GM19455 (cell line): ENCODE measurements at regions not wholly inside any gene's neighbourhood (a gene's known extent, or its start where the extent isn't known, plus 50 kb on each side); places are given as distances from the start of the nearest gene placed in this dataset.
"Not testable (repeated sequence)": the region's sequence is repeated elsewhere in the genome, so short reads cannot be mapped to it uniquely, and the experiment has no call there.

Experiments used
- ATAC-seq: cut with Tn5 transposase; IDR thresholded peaks from one replicate; pipeline ENCODE4 v1.9.1; 2021; ENCODE audit not compliant: unreplicated experiment

- no peak for ATAC-seq
Measured at GRCh38 chr3:182323126-182323700, 470.1 kb upstream of the ATP11B start.

- ATAC-seq: no peak
Measured at GRCh38 chr3:182323898-182324297, 469.4 kb upstream of the ATP11B start.

- peak; percentile 84 for ATAC-seq
Measured at GRCh38 chr3:182325213-182325950, 467.9 kb upstream of the ATP11B start.

DNA sequence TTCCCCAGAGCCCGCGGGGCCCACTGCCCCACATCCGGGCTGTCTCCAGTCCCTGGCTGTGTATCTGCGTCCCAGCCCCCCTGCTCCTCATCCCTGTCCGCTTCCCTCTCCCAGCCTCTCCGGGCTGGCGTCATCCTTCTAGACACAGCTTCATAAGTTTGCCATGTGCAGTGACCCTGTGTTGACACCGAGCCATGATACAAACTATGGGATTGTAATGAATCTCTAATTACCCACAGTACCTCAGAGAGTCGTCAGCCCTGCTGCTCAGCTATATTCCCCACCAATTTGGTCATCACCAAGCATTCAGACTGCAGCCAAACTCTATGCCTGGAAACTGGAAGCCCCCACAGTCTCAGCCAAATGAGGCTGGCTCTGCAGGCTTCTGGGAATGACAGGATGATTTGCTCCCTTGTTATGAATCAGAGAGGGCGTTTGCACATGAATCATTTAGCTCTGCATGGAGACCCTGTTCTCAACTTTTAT lies 466.1 kb upstream of the ATP11B start:
- ATAC-seq: no peak

DNA sequence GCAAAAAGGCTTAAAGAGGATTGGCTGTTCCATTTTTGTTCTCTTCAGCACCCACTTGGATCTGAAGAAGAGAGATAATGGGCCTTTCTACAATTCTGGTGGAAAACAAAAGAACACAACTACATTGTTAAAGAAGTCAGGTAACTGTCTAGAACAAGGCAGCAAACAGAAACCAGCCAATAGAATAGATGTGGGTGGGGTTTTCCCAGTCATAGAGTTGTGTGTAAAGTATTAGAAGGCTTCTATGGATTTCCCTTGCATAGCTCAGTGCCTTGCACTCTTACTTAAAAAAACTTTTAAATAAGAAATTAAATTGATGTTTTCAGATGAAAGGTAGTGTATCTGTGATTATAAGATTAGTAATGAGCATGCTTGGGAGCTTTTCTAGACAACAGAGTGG lies 462.7 kb upstream of the ATP11B start:
- no peak for ATAC-seq

DNA sequence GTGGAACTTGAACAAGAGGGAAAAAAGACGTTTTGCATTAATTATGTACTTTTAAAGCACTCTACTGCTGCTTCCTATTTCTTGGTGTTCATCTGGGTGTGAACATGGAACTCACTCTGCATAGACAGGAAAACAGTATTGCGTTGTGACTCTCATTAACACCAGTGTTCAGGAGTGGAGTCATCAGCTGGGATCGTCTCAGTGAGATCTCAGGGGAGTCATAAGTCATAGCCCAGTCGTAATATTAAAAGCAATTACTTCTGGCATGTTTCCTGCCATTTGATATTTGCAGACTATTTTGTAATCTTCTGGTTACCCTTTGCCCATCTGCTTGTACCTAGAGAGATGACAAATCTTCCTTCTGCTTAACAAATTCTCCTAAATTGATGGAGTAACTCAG lies 462.0 kb upstream of the ATP11B start:
- no peak for ATAC-seq

- ATAC-seq: no peak
Measured at GRCh38 chr3:182342252-182342651, 451.1 kb upstream of the ATP11B start.

DNA sequence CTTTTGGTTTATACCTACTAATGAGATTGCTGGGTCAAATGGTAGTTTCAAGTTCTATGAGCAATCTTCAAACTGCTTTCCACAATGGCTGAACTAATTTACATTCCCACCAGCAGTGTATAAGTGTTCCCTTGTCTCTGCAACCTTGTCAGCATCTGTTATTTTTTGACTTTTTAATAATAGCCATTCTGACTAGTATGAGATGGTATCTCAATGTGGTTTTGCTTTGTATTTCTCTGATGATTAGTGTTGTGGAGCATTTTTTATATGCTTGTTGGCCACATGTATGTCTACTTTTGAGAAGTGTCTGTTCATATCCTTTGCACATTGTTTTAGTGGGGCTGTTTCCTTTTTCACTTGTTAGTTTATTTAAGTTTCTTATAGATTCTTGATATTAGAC lies 449.3 kb upstream of the ATP11B start:
- ATAC-seq: not testable (repeated sequence)

DNA sequence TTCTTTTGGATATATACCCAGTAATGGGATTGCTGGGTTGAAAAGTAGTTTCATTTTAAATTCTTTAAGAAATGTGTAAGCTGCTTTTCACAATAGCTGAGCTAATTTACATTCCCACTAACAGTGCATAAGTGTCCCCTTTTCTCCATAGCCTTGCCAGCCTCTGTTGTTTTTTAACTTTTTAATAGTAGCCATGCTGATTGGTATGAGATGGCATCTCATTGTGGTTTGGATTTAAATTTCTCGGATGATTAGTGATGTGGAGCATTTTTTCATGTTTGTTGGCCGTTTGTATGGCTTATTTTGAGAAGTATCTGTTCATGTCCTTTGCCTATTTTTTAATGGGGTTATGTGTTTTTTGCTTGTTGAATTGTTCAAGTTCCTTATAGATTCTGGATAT lies 444.3 kb upstream of the ATP11B start:
- ATAC-seq: no peak

GRCh38 chr3:182349951-182350517 lies 443.3 kb upstream of the ATP11B start:
- no peak for ATAC-seq

DNA sequence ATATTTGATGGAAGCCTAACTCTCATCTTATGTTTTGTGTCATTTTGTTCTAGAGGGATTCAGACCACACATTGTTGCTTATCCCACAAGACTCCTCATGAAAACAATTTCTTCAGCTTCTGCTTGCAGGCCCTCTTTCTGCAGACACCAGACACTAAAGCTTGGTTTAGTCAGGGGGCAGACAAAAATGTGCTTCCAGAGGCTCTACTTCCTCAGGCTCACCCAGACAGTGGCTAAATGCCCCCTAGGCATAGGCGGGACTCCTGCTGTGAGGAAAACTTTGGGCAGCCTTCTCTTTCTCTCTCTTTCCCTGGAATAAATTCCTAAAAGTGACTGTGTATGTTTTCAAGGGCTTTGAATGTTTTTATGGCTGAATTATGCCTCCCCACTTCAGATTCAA lies 435.4 kb upstream of the ATP11B start:
- ATAC-seq: no peak

DNA sequence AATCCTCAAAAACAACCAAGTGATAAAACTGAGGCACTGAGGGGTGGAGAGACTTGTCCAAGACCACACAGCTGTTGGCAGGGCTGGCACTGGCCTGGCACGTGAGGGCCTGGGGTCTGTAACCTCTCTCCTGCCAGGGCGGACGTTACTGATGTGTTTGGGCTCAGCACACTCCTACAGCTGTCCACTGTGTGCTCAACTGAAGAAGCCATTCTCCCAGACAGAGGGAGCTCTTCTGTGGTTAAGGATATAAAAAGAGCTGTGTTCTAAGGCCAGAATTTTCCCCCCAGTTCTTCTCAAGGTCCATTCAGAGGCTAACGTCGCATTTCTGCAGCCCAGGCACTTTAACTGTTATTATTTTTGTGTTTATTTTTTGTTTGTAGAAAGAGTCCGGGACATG lies 429.0 kb upstream of the ATP11B start:
- no peak for ATAC-seq

GRCh38 chr3:182364723-182365650 lies 428.3 kb upstream of the ATP11B start:
- ATAC-seq: no peak

DNA sequence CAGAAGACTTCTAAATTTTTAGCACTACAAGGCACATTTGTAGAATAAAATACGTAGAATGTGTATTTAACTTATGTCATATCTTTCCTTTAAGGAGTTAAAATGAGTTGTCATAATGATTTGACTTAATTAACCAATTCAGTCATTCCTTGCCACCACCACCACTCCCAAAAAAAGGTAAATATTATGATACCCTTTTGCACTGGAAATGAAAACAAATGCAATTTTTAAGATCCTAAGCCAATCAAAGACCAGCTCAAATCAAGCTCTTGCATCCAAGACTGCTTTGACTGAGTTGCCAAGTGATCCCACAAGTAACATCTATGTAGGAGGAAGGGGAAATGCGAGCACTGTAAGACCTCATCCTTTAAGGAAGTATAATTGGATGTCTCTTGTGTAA lies 426.6 kb upstream of the ATP11B start:
- no peak for ATAC-seq

- no peak for ATAC-seq
Measured at GRCh38 chr3:182369861-182370260, 423.4 kb upstream of the ATP11B start.

DNA sequence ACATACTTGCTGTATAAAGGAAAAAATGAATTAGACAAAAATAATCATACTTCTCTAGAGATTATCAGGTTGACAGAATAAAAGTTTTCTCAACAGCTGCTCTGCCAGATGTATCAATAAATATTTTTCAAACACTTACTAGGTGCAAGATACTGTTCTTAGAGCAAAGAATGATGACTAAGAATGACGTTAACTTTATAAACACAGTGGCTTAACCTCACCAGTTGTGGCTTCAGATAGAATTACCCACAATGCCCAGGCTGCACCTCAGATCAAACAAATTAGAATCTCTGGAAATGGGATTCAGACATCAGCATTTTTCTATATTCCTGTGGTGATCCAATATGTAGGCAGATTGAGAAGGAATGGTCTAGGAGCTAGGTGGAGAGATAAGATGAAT lies 422.4 kb upstream of the ATP11B start:
- no peak for ATAC-seq

DNA sequence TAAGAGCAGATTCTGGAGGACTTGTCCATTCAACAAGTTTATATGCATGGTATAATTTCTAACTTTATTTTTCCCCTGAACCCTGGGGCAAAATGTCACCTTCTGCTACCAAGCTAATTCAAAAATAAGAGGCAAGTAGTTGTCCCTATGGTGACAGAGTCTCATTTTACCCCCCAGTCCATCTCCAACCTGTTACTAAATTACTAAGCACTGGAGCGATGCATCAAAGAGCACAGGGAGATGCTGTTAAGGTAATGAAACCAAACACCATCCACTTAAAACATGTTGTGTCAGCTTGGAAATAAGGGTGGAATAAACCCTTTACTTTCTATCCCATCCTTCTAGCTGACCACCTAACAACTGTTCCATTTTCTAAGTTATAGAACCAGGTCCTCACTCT lies 417.4 kb upstream of the ATP11B start:
- ATAC-seq: no peak

GRCh38 chr3:182382112-182382857 lies 411.0 kb upstream of the ATP11B start:
- ATAC-seq: no peak

DNA sequence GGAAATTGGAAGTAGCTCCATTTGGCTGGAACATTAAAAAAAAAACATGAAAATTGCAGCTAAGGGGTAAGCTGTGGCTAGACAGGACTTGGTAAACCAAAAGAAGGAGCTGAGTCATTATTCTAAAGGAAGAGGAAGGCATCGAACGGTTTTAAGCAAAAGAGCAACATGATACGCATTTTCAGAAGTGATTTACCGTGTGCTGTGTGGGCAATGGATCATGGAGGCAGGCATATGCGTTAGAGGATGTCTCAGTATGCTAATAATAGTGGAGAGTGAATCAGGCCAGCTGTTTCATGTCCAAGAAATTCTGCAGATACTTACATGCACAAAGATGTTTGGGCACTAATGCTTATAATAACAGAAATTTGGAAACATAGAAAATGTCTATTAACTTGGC lies 409.1 kb upstream of the ATP11B start:
- no peak for ATAC-seq

- no peak for ATAC-seq
Measured at GRCh38 chr3:182385356-182385755, 407.9 kb upstream of the ATP11B start.

DNA sequence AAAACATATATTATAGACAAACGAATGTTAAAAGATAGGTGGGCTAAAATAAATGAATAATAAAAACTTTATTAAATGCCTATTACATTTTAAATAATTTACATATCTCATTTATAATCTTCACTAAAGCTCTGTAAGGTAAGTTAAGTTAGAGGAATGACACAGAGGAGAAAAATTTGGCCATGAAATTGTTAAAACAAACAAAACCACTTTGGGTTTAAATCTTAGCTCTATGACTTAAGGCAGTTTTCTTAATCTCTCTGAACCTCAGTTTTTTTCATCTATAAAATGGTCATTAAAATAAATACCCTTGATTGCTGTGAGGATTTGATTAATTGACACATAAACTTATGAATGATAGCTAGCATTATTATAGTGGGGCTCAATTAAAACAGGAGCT lies 404.8 kb upstream of the ATP11B start:
- ATAC-seq: no peak
